Thoracic aorta (tissue), 2 donors: ENCODE measurements at regions not wholly inside any gene's neighbourhood (a gene's known extent, or its start where the extent isn't known, plus 50 kb on each side); places are given as distances from the start of the nearest gene placed in this dataset.

Source experiments
- ATAC-seq: fragments of 150-250 bp; one replicate; pipeline ENCODE4 v1.8.0; 2017; ENCODE audit warnings: low read depth; ENCODE audit not compliant: insufficient number of reproducible peaks, low FRiP score
- DNase-seq: peaks from one replicate; pipeline ENCODE4 v3.0.0-alpha.2; 2020; ENCODE audit warnings: low spot score
- H3K27ac ChIP-seq, 2 donors: fragments of 200-600 bp; sonication (generic); 1 replicate in 1 of 2; 2 replicates in 1 of 2; pipeline ENCODE4 v1.5.1; 2016; ENCODE audit warnings: mild to moderate bottlenecking in 2 of 2, moderate library complexity in 2 of 2
- H3K27me3 ChIP-seq: fragments of 200-600 bp; sonication (generic); replicated peaks from 2 replicates; pipeline ENCODE4 v1.6.0; 2016; ENCODE audit warnings: mild to moderate bottlenecking; ENCODE audit not compliant: insufficient read depth
- H3K36me3 ChIP-seq: fragments of 200-600 bp; sonication (generic); one replicate; pipeline ENCODE4 v1.5.1; 2016
- H3K4me1 ChIP-seq, 2 donors: fragments of 200-600 bp; sonication (generic); 1 replicate in 1 of 2; 2 replicates in 1 of 2; pipeline versions ENCODE4 v1.5.1 to v1.6.0; 2016; ENCODE audit warnings: low read depth in 2 of 2, mild to moderate bottlenecking in 1 of 2; ENCODE audit not compliant: control insufficient read depth in 1 of 2
- H3K4me3 ChIP-seq: fragments of 200-600 bp; sonication (generic); 2 replicates; pipeline ENCODE4 v1.5.1; 2016; ENCODE audit warnings: mild to moderate bottlenecking
- H3K9me3 ChIP-seq: fragments of 200-600 bp; sonication (generic); 2 replicates; pipeline ENCODE4 v1.5.1; 2016
- TF ChIP-seq, protein P1 (sequence below): fragments of 200-600 bp; sonication (generic); IDR thresholded peaks from one replicate; pipeline ENCODE4 v1.5.1; 2019; ENCODE audit warnings: antibody characterized with exemption

DNA sequence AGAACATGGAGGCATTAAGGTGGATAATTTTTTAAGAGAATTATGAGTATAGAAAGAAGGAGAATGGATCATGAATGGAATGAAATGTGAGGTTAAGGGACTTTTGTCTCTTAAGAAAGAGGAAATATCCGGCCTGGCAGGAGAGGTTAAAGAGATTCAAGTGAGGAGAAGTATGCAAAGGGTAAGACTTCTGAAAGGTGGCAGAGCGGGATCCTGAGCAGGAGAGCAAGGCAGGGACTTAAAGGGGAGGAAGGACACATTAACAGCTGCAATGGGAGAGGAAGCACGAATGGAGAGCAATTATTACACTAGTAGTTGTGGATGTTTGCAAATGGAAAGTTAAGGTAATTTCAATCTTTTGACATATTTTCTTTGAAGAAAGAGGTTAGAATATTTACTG is 171.0 kb downstream of the KITLG start:
- no peak overlapping the region for H3K27ac ChIP-seq
- no peak for ATAC-seq
- no peak overlapping the region for H3K4me3 ChIP-seq
- H3K9me3 ChIP-seq = no peaks in the 10 kb centered on the region
- H3K36me3 ChIP-seq = no peaks in the 10 kb centered on the region
- no peaks in the 10 kb centered on the region for H3K4me1 ChIP-seq
- TF ChIP-seq, protein P1, sequence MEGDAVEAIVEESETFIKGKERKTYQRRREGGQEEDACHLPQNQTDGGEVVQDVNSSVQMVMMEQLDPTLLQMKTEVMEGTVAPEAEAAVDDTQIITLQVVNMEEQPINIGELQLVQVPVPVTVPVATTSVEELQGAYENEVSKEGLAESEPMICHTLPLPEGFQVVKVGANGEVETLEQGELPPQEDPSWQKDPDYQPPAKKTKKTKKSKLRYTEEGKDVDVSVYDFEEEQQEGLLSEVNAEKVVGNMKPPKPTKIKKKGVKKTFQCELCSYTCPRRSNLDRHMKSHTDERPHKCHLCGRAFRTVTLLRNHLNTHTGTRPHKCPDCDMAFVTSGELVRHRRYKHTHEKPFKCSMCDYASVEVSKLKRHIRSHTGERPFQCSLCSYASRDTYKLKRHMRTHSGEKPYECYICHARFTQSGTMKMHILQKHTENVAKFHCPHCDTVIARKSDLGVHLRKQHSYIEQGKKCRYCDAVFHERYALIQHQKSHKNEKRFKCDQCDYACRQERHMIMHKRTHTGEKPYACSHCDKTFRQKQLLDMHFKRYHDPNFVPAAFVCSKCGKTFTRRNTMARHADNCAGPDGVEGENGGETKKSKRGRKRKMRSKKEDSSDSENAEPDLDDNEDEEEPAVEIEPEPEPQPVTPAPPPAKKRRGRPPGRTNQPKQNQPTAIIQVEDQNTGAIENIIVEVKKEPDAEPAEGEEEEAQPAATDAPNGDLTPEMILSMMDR = no peak
- no peak for DNase-seq
- no peaks in the 10 kb centered on the region for H3K27me3 ChIP-seq

DNA sequence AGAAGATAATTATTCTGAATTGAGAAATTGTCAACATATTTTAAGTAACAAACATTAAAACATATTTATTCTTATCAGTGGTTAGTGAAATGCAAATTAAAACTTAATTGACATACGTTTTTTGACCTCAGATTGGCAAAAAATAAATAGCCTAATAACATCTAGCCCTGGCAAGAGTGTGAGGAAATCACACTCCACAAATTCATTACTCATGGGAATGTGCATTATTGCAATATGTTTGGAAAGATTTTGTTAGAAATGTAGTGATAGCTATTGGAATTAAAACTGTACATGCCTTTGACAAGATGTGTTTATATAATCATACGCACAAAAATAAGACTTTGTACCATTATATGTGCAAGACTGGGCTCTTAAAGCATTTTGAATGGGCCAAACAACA is 168.6 kb downstream of the KITLG start:
- Histone ChIP-seq H3K36me3 (no peaks in the 10 kb centered on the region), H3K4me3 (no peak overlapping the region), H3K9me3 (no peaks in the 10 kb centered on the region), H3K27me3 (no peaks in the 10 kb centered on the region), H3K27ac (no peak overlapping the region), H3K4me1 (no peaks in the 10 kb centered on the region)
- DNase-seq (no peak), ATAC-seq (no peak)
- TF ChIP-seq, protein P1 = no peak

GRCh38 chr12:88413646-88414045 is 166.6 kb downstream of the KITLG start:
- Histone ChIP-seq H3K27me3 (no peaks in the 10 kb centered on the region), H3K27ac (no peak overlapping the region), H3K4me1 (no peaks in the 10 kb centered on the region), H3K9me3 (no peaks in the 10 kb centered on the region), H3K4me3 (no peak overlapping the region), H3K36me3 (no peaks in the 10 kb centered on the region)
- TF ChIP-seq, protein P1 = no peak
- DNase-seq (no peak), ATAC-seq (no peak)

DNA sequence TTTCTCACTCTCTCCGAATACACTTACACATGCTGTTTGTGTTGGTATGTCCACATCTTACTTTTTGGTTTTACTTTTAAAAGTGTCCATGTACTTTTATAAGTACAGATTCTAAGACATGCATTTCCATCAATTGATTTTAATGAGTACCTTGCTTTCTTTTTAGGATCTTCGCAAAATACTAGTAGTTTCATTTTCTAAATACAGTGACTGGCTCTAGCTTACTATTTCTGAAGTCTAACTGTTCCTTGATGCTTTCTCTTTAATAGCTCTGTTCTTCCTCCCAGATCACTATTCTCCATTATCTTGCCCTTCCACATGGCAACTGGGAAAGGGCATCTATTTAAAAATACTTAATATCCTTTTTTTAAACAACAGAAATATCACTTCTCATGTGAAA is 164.1 kb downstream of the KITLG start:
- TF ChIP-seq, protein P1 = no peak
- Histone ChIP-seq H3K9me3 (no peaks in the 10 kb centered on the region), H3K4me3 (no peak overlapping the region), H3K27me3 (no peaks in the 10 kb centered on the region), H3K4me1 (no peaks in the 10 kb centered on the region), H3K36me3 (no peaks in the 10 kb centered on the region), H3K27ac (no peak overlapping the region)
- ATAC-seq (no peak), DNase-seq (no peak)

DNA sequence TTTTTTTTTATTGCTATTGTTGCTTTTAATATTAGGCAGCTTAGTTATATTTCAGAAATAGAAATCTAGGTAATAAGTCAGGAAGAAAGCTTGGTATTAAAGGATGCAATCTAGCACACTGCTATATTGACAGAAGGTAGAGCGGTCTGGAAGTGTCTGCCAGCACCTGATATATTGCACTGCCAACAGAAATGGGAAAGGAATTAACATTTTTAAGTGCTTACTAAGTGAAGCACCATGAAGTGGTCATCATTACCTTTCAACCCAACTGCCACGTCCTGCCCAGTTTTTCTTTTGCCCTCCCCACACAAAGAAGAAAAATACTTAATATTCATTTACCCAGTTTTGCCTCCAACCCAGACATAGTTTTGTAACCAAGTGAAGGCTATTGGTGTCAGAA is 163.5 kb downstream of the KITLG start:
- DNase-seq (no peak), ATAC-seq (no peak)
- no peaks in the 10 kb centered on the region for H3K36me3 ChIP-seq
- no peak overlapping the region for H3K27ac ChIP-seq
- no peaks in the 10 kb centered on the region for H3K9me3 ChIP-seq
- H3K27me3 ChIP-seq = no peaks in the 10 kb centered on the region
- no peak overlapping the region for H3K4me3 ChIP-seq
- TF ChIP-seq, protein P1 = no peak
- no peaks in the 10 kb centered on the region for H3K4me1 ChIP-seq
